UCSD-AML1 (cell line): ENCODE measurements at regions not wholly inside any gene's neighbourhood (a gene's known extent, or its start where the extent isn't known, plus 50 kb on each side); places are given as distances from the start of the nearest gene placed in this dataset.
"Not testable (repeated sequence)": the region's sequence is repeated elsewhere in the genome, so short reads cannot be mapped to it uniquely, and the experiment has no call there.

Experiments used
- DNase-seq: peaks from one replicate; lab custom pipeline; 2025; ENCODE audit not compliant: unreplicated experiment; lab: John Stamatoyannopoulos, UW

DNA sequence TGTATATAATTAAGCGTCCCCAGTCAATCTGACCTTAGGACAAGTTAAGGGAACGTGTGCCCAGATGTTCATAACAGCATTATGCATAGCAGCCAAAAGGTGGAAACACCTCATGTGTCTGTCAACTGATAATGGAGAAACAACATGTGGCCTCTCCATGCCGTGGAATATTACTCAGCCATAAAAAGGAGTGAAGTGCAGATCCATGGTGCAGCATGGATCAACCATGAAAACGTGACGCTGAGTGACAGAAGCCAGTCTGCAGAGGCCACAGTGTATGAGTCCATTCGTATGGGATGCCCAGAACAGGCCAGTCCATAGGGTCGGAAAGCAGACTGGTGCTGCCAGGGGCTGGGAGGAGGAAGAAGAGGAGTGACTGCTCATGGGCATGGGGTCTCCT is 161.0 kb upstream of the CIBAR2 start:
- DNase-seq, result no peak

DNA sequence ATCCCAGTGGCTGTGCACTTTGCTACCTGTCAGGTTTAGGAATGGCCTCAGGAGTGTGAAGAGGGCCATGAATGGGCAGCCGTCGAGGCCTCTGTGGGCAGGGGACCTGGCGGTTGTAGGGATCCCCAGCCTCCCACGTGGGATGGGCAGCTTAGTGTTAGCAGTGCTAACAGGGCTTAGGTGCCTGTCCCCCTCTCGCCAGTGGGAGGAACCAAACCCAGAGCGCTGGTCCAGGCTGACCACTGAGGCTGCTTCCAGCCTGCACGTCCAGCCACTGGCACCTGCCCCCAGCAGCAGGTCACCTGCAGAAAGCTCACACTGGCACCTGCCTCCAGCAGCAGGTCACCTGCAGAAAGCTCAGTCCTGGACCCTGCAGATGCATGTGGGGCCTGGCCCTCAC is 162.2 kb upstream of the CIBAR2 start:
- DNase-seq, result no peak

GRCh38 chr16:85274924-85275323 is 162.7 kb upstream of the CIBAR2 start:
- no peak for DNase-seq

- peak; percentile 79 for DNase-seq
Observed at GRCh38 chr16:85275533-85276249, 163.4 kb upstream of the CIBAR2 start.

DNA sequence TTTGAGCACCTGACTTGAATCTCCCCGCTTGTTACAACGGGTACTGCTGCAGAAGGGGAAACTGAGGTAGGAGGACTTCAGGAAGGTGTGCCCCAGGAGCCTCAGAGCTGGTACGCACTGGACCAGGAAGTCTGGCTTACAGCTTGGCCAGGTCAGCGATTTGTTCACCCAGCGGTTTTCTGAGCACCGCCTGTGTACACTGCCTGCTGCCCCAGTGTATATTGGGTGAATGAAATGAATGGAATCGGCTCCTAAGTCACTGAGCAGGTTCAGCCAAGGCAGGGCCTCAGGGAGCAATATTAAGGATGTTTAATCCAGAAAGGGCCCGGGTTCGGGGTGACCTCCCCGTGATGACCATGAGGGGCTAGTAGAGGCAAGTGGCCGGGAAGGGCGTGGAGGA is 164.0 kb upstream of the CIBAR2 start:
- DNase-seq, result no peak

DNA sequence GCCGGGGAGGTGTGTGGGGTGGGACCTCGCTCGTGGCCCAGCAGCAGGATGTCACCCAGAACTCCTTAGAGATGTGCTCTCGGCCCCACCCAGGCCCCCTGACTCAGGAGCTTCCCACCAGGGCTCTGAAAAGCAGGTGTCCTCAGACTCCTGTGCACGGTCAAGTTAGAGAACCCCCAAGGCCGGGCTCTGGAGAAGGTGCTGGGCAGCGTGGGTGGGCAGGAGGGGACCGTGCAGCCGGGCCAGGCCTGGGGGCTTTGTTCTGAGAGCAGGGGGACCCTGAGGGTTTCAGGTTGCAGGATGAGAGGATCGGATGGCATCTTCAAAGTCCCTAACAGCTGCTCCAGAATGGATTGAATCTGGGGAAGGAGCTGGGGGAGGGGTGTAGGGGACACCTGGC is 164.4 kb upstream of the CIBAR2 start:
- DNase-seq, result no peak

- DNase-seq, result no peak
Observed at GRCh38 chr16:85278839-85279238, 166.6 kb upstream of the CIBAR2 start.

DNA sequence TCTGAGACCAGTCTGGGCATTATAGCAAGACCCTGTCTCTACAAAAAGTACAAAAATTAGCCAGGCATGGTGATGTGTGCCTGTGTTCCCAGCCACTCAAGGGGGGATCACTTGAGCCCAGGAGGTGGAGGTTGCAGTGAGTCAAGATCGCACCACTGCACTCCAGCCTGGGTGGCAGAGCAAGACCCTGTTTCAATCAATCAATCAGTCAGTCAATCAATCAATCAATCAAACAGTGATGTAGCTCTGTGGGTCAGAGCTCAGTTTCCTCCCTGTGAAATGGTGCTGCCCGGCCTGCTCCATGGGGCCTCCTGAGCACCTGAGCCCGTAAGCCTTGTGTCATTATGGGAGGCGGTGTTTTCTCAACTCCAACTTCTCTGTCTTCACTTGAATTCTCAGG is 167.1 kb upstream of the CIBAR2 start:
- DNase-seq, result no peak

DNA sequence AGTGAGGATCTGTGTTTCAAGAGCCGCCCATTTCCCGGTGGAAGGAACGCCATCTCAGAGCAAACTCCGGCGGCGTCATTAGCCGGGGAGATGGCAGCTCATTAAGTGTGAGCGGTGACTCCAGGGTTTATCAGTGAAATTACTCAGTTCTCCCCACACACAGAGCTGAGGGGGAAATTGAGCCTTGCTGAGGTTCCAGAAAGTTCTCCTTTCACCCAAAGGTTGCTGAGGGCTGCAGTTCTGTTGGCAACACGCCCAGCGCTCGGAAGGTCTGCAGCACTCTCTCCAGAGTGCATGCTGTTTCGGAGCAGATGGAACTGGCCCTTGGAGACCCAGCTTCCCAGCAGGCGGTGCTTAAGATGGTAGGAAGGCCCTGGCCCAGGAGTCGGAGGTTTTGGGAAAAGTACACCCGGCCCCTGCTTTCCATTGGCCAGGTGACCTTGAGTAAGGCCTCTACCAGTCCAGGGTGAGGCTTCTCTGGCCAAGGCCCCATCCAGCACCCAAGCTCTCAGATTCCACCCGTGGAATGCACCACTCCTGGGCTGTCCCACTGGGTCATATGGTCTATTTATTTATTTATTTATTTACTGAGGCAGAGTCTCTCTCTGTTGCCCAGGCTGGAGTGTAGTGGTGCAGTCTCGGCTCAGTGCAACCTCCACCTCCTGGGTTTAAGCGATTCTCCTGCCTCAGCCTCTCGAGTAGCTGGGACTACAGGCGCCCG is 167.7 kb upstream of the CIBAR2 start:
- no peak for DNase-seq

- no peak for DNase-seq
Observed at GRCh38 chr16:85281181-85281580, 168.9 kb upstream of the CIBAR2 start.

- no peak for DNase-seq
Observed at GRCh38 chr16:85282842-85283241, 170.6 kb upstream of the CIBAR2 start.

GRCh38 chr16:85283305-85284050 is 171.2 kb upstream of the CIBAR2 start:
- DNase-seq, result no peak

GRCh38 chr16:85284141-85284817 is 172.0 kb upstream of the CIBAR2 start:
- DNase-seq, result no peak

- no peak for DNase-seq
Observed at GRCh38 chr16:85285681-85286065, 173.4 kb upstream of the CIBAR2 start.

DNA sequence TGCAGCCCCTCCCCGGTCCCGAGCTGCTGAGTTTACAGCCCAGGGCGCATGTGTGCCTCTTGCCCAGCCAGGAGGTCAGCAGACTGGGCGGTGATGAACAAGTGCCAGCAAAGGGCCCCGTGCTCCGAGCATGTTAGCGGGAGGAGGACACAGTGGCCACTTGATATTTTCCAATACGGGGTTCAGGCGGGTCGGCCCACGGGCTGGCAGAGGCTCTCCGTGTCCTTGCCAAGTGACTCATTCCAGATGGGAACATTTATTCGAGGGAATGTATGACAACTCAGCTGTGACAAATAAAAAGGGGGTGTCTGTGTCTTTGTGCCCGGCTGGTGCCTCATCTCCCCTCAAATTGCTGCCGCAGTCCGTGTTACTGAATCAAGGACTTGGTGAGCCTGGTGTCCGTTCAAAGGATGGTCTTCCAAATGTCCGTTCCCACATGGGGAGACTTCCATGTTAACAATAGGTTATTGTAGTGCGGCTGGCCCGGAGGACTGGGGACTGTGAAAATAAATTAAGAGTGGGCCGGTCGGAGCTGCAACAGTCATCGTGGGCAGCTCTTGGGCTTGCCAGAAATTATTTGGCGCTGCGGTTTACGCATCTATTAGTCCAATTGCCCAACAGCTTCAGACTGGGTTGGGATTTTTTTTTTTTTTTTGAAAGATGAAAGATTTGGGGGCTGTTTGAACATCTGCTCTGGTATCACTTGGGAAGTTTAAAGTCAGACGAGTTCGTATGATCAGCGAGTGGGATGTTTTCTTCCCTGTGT is 174.0 kb upstream of the CIBAR2 start:
- no peak for DNase-seq

DNA sequence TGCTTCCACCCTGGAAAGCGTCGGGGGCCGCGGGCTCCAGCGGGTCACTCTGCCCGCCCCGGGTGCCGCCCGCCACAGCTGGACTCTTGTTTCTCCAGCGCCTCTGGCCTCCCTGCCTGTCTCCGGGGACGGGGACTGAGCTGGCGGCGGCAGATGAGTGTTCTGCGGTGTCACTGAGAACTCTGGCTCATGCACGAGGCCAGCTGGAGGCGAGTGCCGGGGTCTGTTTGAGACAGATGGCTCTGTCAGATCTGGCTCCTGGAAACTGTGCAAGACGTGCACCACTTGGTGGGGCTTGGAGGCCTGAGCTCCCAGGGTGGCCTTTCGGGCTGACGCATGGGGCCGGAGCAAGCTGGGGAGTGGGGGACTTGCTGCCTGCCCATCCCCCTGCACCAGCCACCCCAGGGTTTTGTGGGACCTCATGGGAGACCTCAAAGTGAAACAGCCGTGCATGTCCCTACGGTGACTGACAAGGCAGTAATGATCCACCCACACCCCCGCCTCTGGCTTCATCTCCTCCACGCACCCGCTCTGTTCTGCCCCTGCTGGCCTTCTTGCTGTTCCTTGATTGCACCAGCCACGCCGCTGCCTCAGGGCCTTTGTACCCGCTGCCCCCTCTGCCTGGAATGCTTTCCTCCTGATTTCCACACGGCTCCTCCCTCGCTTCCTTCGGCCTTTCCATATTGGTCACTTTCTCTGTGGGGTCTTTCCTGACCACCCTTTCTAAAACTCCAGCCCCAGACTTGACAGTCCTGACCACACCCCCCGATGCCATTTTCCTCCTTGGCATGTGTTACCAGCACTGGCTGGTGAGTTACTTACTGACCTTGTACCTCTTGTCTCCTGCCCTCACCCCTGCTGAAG is 174.9 kb upstream of the CIBAR2 start:
- DNase-seq, result no peak

GRCh38 chr16:85287815-85288109 is 175.5 kb upstream of the CIBAR2 start:
- DNase-seq, result not testable (repeated sequence)

GRCh38 chr16:85288341-85288868 is 176.1 kb upstream of the CIBAR2 start:
- DNase-seq, result no peak

GRCh38 chr16:85288869-85289660 is 176.8 kb upstream of the CIBAR2 start:
- no peak for DNase-seq
